ENCODE measurements at regions not wholly inside any gene's neighbourhood (a gene's known extent, or its start where the extent isn't known, plus 50 kb on each side); places are given as distances from the start of the nearest gene placed in this dataset.

- POLR2A ChIA-PET = no interaction called here
- no peak for DNase-seq (ENCODE audit: extremely low spot score)
Measured at GRCh38 chr7:17239683-17240521, 58.5 kb upstream of the AHR start.

GRCh38 chr7:17242504-17242903 lies 55.9 kb upstream of the AHR start:
- ChIA-PET POLR2A (no interaction called here), CTCF (no interaction called here)
- DNase-seq (ENCODE audit: extremely low spot score) = no peak
- TF ChIP-seq CTBP1 (IDR thresholded peaks at IDR 0.05; ENCODE audit: borderline replicate concordance) (no peak), FOXM1 (IDR thresholded peaks at IDR 0.05; ENCODE audit: borderline replicate concordance) (no peak), FOXA1 (IDR thresholded peaks at IDR 0.05) (no peak), BHLHE40 (IDR thresholded peaks at IDR 0.05; ENCODE audit: borderline replicate concordance) (no peak), L3MBTL2 (conservative IDR thresholded peaks at IDR 0.05) (no peak), ZNF384 (IDR thresholded peaks at IDR 0.05) (no peak), PKNOX1 (IDR thresholded peaks at IDR 0.05) (no peak)

More at GRCh38 chr7:17239683-17240521, 58.5 kb upstream of the AHR start:
- TF ChIP-seq FOXM1 (IDR thresholded peaks at IDR 0.05; ENCODE audit: borderline replicate concordance) (no peak), FOXK2 (IDR thresholded peaks at IDR 0.05) (no peak), NFRKB (IDR thresholded peaks at IDR 0.05) (no peak), SP1 (IDR thresholded peaks at IDR 0.05) (no peak), LEF1 (IDR thresholded peaks at IDR 0.05; ENCODE audit: borderline replicate concordance) (no peak), ELF4 (IDR thresholded peaks at IDR 0.05) (no peak), BHLHE40 (IDR thresholded peaks at IDR 0.05; ENCODE audit: borderline replicate concordance) (no peak), TARDBP (IDR thresholded peaks at IDR 0.05) (no peak)
- CTCF ChIA-PET = no interaction called here

GRCh38 chr7:17244786-17245185 lies 53.7 kb upstream of the AHR start:
- TF ChIP-seq FOXK2 (IDR thresholded peaks at IDR 0.05) (no peak), PKNOX1 (IDR thresholded peaks at IDR 0.05) (no peak), TARDBP (IDR thresholded peaks at IDR 0.05) (no peak), LEF1 (IDR thresholded peaks at IDR 0.05; ENCODE audit: borderline replicate concordance) (no peak), SP1 (IDR thresholded peaks at IDR 0.05) (no peak), ELF4 (IDR thresholded peaks at IDR 0.05) (no peak), FOXA1 (IDR thresholded peaks at IDR 0.05) (no peak)
- DNase-seq (ENCODE audit: extremely low spot score) = no peak
- POLR2A ChIA-PET = no interaction called here
- CTCF ChIA-PET = no interaction called here

- TF ChIP-seq ELF4 (IDR thresholded peaks at IDR 0.05) (no peak), ZNF384 (IDR thresholded peaks at IDR 0.05) (no peak), BHLHE40 (IDR thresholded peaks at IDR 0.05; ENCODE audit: borderline replicate concordance) (no peak), TARDBP (IDR thresholded peaks at IDR 0.05) (no peak), FOXK2 (IDR thresholded peaks at IDR 0.05) (no peak), NFRKB (IDR thresholded peaks at IDR 0.05) (no peak), FOXA1 (IDR thresholded peaks at IDR 0.05) (no peak), ARNT (IDR thresholded peaks at IDR 0.05) (no peak), SUZ12 (IDR thresholded peaks at IDR 0.05) (no peak), FOXM1 (IDR thresholded peaks at IDR 0.05; ENCODE audit: borderline replicate concordance) (no peak), PKNOX1 (IDR thresholded peaks at IDR 0.05) (no peak), HDGF (IDR thresholded peaks at IDR 0.05; ENCODE audit: borderline replicate concordance) (no peak), LEF1 (IDR thresholded peaks at IDR 0.05; ENCODE audit: borderline replicate concordance) (no peak), CTBP1 (IDR thresholded peaks at IDR 0.05; ENCODE audit: borderline replicate concordance) (no peak), L3MBTL2 (conservative IDR thresholded peaks at IDR 0.05) (no peak), SP1 (IDR thresholded peaks at IDR 0.05) (no peak)
- ChIA-PET POLR2A (no interaction called here), CTCF (no interaction called here)
- no peak for DNase-seq (ENCODE audit: extremely low spot score)
Measured at GRCh38 chr7:17247357-17247756, 51.1 kb upstream of the AHR start.

- no peak for DNase-seq (ENCODE audit: extremely low spot score)
- ChIA-PET POLR2A (no interaction called here), CTCF (no interaction called here)
- TF ChIP-seq NFRKB (IDR thresholded peaks at IDR 0.05) = no peak
- TF ChIP-seq LEF1 (IDR thresholded peaks at IDR 0.05; ENCODE audit: borderline replicate concordance) = no peak
- no peak for TF ChIP-seq ELF4 (IDR thresholded peaks at IDR 0.05)
- TF ChIP-seq ARNT (IDR thresholded peaks at IDR 0.05) = no peak
- TF ChIP-seq ZNF384 (IDR thresholded peaks at IDR 0.05) = no peak
- TF ChIP-seq BHLHE40 (IDR thresholded peaks at IDR 0.05; ENCODE audit: borderline replicate concordance) = no peak
- TF ChIP-seq SUZ12 (IDR thresholded peaks at IDR 0.05) = no peak
- TF ChIP-seq FOXK2 (IDR thresholded peaks at IDR 0.05) = no peak
- no peak for TF ChIP-seq SP1 (IDR thresholded peaks at IDR 0.05)
- no peak for TF ChIP-seq PKNOX1 (IDR thresholded peaks at IDR 0.05)
- no peak for TF ChIP-seq L3MBTL2 (conservative IDR thresholded peaks at IDR 0.05)
- TF ChIP-seq HDGF (IDR thresholded peaks at IDR 0.05; ENCODE audit: borderline replicate concordance) = no peak
- no peak for TF ChIP-seq FOXM1 (IDR thresholded peaks at IDR 0.05; ENCODE audit: borderline replicate concordance)
- TF ChIP-seq FOXA1 (IDR thresholded peaks at IDR 0.05) = no peak
- no peak for TF ChIP-seq CTBP1 (IDR thresholded peaks at IDR 0.05; ENCODE audit: borderline replicate concordance)
- no peak for TF ChIP-seq TARDBP (IDR thresholded peaks at IDR 0.05)
Measured at GRCh38 chr7:17248527-17248926, 49.9 kb upstream of the AHR start.
